ENCODE measurements at regions not wholly inside any gene's neighbourhood (a gene's known extent, or its start where the extent isn't known, plus 50 kb on each side); places are given as distances from the start of the nearest gene placed in this dataset.

DNA sequence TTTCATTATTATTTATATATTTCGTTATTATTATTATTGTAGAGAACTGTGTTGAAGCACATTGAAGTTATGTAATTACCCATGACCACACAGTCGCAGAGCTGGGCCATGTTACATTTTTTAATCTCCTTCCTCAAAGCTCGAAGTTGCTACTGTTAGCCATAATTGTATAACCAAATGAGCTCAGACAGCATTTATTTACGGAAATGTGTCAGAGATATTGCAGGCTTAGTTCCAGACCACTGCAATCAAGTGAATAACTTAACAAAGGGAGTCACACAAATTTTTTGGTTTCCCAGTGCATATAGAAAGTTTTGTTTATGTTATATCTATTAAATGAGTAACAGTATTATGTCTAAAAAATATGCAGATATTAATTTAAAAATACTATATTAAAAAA, 147.1 kb upstream of the SLITRK1 start:
- Histone ChIP-seq H3K27ac (ENCODE audit: low read depth, low read length) (no peak overlapping the region), H4K20me1 (ENCODE audit: control insufficient read depth, insufficient read depth, low read depth, low read length) (no peaks in the 10 kb centered on the region), H3K4me3 (ENCODE audit: low read length) (no peak overlapping the region), H3K36me3 (ENCODE audit: control insufficient read depth, low read length) (no peaks in the 10 kb centered on the region), H3K79me2 (ENCODE audit: control insufficient read depth, low read length) (no peaks in the 10 kb centered on the region), H3F3A (ENCODE audit: control insufficient read depth, insufficient read depth) (no peaks in the 10 kb centered on the region), H3K4me2 (ENCODE audit: low read length) (no peak overlapping the region), H3K9me3 (ENCODE audit: control insufficient read depth, insufficient read depth, low read length) (no peaks in the 10 kb centered on the region), H3K4me1 (ENCODE audit: control insufficient read depth, low read length) (no peaks in the 10 kb centered on the region), H3K27me3 (ENCODE audit: control insufficient read depth, low read length) (no peaks in the 10 kb centered on the region), H3K9me2 (replicated peaks; ENCODE audit: control insufficient read depth, low read length) (no peaks in the 10 kb centered on the region)
- TF ChIP-seq, protein P1, sequence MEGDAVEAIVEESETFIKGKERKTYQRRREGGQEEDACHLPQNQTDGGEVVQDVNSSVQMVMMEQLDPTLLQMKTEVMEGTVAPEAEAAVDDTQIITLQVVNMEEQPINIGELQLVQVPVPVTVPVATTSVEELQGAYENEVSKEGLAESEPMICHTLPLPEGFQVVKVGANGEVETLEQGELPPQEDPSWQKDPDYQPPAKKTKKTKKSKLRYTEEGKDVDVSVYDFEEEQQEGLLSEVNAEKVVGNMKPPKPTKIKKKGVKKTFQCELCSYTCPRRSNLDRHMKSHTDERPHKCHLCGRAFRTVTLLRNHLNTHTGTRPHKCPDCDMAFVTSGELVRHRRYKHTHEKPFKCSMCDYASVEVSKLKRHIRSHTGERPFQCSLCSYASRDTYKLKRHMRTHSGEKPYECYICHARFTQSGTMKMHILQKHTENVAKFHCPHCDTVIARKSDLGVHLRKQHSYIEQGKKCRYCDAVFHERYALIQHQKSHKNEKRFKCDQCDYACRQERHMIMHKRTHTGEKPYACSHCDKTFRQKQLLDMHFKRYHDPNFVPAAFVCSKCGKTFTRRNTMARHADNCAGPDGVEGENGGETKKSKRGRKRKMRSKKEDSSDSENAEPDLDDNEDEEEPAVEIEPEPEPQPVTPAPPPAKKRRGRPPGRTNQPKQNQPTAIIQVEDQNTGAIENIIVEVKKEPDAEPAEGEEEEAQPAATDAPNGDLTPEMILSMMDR (IDR thresholded peaks at IDR 0.05; ENCODE audit: low read depth, low read length, poor library complexity, severe bottlenecking): no peak
- no peak for TF ChIP-seq EZH2phosphoT487 (IDR thresholded peaks at IDR 0.05; ENCODE audit: borderline replicate concordance, low read length)

DNA sequence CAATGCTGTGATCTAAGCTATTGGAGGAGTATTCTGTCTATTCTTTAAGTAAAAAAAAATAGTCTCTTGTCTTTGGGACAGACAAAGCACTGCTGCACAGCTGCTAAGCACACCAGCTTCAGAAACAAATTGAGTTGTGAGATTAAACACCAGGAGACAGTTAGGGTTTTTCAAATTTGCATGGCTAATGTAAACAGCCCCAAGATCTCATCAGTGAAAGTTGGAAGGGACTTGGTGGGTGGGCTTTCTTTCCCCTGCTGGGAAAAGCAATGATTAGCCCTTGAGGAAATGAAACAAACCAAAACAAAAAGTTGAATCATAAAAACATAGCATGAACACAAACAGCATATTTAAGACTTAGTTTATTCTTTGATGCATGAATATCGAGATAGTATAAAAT, 143.6 kb upstream of the SLITRK1 start:
- no peak overlapping the region for H3K4me2 ChIP-seq (ENCODE audit: low read length)
- no peak overlapping the region for H3K27ac ChIP-seq (ENCODE audit: low read depth, low read length)
- H3K79me2 ChIP-seq (ENCODE audit: control insufficient read depth, low read length): no peaks in the 10 kb centered on the region
- H4K20me1 ChIP-seq (ENCODE audit: control insufficient read depth, insufficient read depth, low read depth, low read length): no peaks in the 10 kb centered on the region
- no peaks in the 10 kb centered on the region for H3F3A ChIP-seq (ENCODE audit: control insufficient read depth, insufficient read depth)
- no peaks in the 10 kb centered on the region for H3K4me1 ChIP-seq (ENCODE audit: control insufficient read depth, low read length)
- H3K27me3 ChIP-seq (ENCODE audit: control insufficient read depth, low read length): no peaks in the 10 kb centered on the region
- no peak overlapping the region for H3K4me3 ChIP-seq (ENCODE audit: low read length)
- H3K9me2 ChIP-seq (replicated peaks; ENCODE audit: control insufficient read depth, low read length): no peaks in the 10 kb centered on the region
- TF ChIP-seq, protein P1 (IDR thresholded peaks at IDR 0.05; ENCODE audit: low read depth, low read length, poor library complexity, severe bottlenecking): no peak
- no peak for TF ChIP-seq EZH2phosphoT487 (IDR thresholded peaks at IDR 0.05; ENCODE audit: borderline replicate concordance, low read length)
- no peaks in the 10 kb centered on the region for H3K9me3 ChIP-seq (ENCODE audit: control insufficient read depth, insufficient read depth, low read length)
- H3K36me3 ChIP-seq (ENCODE audit: control insufficient read depth, low read length): no peaks in the 10 kb centered on the region

DNA sequence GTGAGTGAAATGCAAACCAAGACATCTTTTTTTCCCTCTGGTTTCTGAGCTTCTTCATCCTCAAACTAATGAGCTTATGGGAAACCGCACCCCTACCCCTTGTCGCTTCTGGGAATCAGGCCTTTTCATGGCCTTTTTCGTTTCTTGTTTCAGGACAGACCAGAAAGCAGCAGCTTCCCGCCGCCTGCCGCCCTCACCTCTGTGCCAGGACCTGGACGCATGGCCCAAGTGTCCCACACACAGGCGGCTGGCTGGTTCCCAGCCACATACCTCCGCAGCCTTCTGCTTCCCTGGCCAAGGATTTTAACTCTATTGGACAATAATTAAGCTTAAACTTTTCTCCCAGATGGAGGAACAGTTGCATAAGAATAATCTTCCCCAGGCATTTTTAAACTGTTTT, 114.1 kb upstream of the SLITRK1 start:
- Histone ChIP-seq H3K9me2 (replicated peaks; ENCODE audit: control insufficient read depth, low read length) (no peaks in the 10 kb centered on the region), H3K79me2 (ENCODE audit: control insufficient read depth, low read length) (no peaks in the 10 kb centered on the region), H3K4me3 (ENCODE audit: low read length) (no peak overlapping the region), H4K20me1 (ENCODE audit: control insufficient read depth, insufficient read depth, low read depth, low read length) (no peaks in the 10 kb centered on the region), H3K27me3 (ENCODE audit: control insufficient read depth, low read length) (no peaks in the 10 kb centered on the region), H3K9me3 (ENCODE audit: control insufficient read depth, insufficient read depth, low read length) (peaks cover 3% of the 10 kb centered on the region; the same call in 1 of the 2 replicates), H3K4me1 (ENCODE audit: control insufficient read depth, low read length) (no peaks in the 10 kb centered on the region), H3K27ac (ENCODE audit: low read depth, low read length) (no peak overlapping the region), H3K36me3 (ENCODE audit: control insufficient read depth, low read length) (no peaks in the 10 kb centered on the region), H3F3A (ENCODE audit: control insufficient read depth, insufficient read depth) (no peaks in the 10 kb centered on the region), H3K4me2 (ENCODE audit: low read length) (no peak overlapping the region)
- TF ChIP-seq, protein P1 (IDR thresholded peaks at IDR 0.05; ENCODE audit: low read depth, low read length, poor library complexity, severe bottlenecking): no peak
- no peak for TF ChIP-seq EZH2phosphoT487 (IDR thresholded peaks at IDR 0.05; ENCODE audit: borderline replicate concordance, low read length)

GRCh38 chr13:83995930-83996329, 113.7 kb upstream of the SLITRK1 start:
- no peaks in the 10 kb centered on the region for H4K20me1 ChIP-seq (ENCODE audit: control insufficient read depth, insufficient read depth, low read depth, low read length)
- no peaks in the 10 kb centered on the region for H3K27me3 ChIP-seq (ENCODE audit: control insufficient read depth, low read length)
- H3K79me2 ChIP-seq (ENCODE audit: control insufficient read depth, low read length): no peaks in the 10 kb centered on the region
- no peaks in the 10 kb centered on the region for H3F3A ChIP-seq (ENCODE audit: control insufficient read depth, insufficient read depth)
- no peak overlapping the region for H3K27ac ChIP-seq (ENCODE audit: low read depth, low read length)
- peaks cover 3% of the 10 kb centered on the region; the same call in 1 of the 2 replicates for H3K9me3 ChIP-seq (ENCODE audit: control insufficient read depth, insufficient read depth, low read length)
- no peaks in the 10 kb centered on the region for H3K4me1 ChIP-seq (ENCODE audit: control insufficient read depth, low read length)
- H3K4me2 ChIP-seq (ENCODE audit: low read length): no peak overlapping the region
- H3K9me2 ChIP-seq (replicated peaks; ENCODE audit: control insufficient read depth, low read length): no peaks in the 10 kb centered on the region
- H3K4me3 ChIP-seq (ENCODE audit: low read length): no peak overlapping the region
- no peaks in the 10 kb centered on the region for H3K36me3 ChIP-seq (ENCODE audit: control insufficient read depth, low read length)
- TF ChIP-seq, protein P1 (IDR thresholded peaks at IDR 0.05; ENCODE audit: low read depth, low read length, poor library complexity, severe bottlenecking): no peak
- TF ChIP-seq EZH2phosphoT487 (IDR thresholded peaks at IDR 0.05; ENCODE audit: borderline replicate concordance, low read length): no peak

Data from DOHH2 (cell line).